NCI-H2227 treated with DMSO at 0.1 percent for 48 hours (cell line): ENCODE measurements at regions not wholly inside any gene's neighbourhood (a gene's known extent, or its start where the extent isn't known, plus 50 kb on each side); places are given as distances from the start of the nearest gene placed in this dataset.
"Not testable (repeated sequence)": the region's sequence is repeated elsewhere in the genome, so short reads cannot be mapped to it uniquely, and the experiment has no call there.

Source experiments
- DNase-seq: peaks from one replicate; lab custom pipeline; 2025; lab: John Stamatoyannopoulos, UW

GRCh38 chr7:65145710-65146109, 139.2 kb upstream of the ERV3-1 start:
- not testable (repeated sequence) for DNase-seq

GRCh38 chr7:65145008-65145407, 138.5 kb upstream of the ERV3-1 start:
- not testable (repeated sequence) for DNase-seq

GRCh38 chr7:65144557-65144956, 138.1 kb upstream of the ERV3-1 start:
- DNase-seq: not testable (repeated sequence)

DNA sequence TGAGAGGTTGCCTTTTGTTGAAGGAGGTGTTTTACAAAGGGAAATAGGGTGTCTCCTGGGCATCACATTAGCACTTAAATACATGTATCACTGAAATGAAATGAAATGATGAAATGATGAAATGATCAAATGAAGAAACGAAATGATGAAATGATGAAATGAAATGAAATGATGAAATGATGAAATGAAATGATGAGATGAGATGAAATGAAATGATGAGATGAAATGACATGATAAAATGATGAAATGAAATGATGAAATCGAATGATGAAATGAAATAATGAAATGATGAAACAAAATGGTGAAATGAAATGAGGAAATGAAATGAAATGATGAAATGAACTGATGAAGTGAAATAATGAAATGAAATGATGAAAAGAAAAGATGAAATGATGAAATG, 137.6 kb upstream of the ERV3-1 start:
- not testable (repeated sequence) for DNase-seq

DNA sequence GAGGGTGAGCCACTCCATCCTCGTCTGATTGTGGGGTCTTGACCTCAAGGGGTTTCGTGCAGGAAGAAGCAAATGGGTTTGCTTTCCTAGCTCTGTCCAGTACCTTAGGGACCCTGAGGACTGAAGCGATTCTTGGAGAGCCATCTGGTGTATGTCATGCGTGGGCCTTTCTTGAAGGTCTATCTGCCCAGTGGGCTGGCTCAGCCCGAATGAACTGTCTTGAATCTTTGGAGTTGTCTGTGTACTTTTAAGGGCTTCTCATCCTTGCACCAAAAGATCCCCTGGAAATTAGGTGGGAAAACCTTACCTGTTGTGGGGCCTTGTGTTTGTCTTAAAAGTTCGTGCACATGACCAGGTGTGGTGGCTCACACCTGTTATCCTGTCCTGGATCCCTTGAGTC, 135.4 kb upstream of the ERV3-1 start:
- not testable (repeated sequence) for DNase-seq

DNA sequence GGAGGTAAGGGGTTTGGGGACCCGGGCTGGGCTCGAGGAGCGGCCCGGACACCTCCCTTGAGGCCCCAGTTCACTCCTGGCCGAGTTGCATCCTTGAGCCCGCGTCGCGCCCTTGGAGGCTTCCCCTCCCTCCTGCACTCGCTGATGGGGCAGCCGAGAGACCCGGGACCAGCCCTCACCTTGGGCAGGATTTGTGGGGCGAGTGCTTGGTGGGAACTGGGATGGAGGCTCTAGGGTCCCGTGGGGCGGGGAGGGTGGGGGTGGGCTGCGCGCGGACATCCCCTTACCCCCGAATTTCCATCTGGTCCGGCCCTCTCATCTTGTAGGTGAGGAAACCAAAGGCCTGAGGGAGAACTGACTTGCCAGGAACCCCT, 134.9 kb upstream of the ERV3-1 start:
- not testable (repeated sequence) for DNase-seq

DNA sequence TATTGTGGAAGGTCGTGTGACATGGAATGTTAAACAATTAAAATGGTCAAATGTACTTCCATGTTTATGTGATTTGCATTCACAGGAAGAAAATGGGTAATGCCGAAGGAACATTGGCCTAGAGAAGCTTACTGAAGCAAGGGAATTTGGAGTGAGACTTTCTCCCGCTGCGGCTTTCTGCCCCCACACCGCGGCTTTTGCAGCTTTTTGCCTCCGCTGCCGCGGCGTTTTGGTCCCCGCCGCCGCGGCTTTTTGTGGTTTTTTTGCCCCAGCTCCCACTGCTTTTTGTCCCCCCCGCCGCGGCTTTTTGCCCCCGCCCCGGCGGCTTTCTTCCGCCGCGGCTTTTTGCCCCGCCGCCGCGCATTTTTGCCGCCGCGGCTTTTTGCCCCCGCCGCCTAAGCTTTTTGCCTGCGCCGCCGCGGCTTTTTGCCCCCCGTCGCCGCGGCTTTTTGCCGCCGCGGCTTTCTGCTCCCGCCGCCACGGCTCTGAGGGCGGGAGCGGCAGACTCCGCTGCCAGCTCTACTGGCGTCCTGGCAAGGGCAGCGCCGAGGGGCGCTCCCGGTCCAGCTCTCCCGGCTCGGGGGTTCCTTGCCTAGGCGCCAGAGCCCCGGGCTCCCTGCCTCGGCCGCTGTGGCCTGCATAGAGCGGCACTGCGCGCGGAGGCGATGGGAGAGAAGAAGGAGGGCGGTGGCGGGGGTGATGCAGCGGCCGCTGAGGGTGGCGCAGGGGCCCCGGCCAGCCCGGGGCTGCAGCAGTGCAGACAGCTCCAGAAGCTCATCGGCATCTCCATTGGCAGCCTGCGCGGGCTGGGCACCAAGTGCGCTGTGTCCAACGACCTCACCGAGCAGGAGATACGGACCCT, 134.3 kb upstream of the ERV3-1 start:
- DNase-seq: not testable (repeated sequence)

- DNase-seq: not testable (repeated sequence)
These were observed 130.4 kb upstream of the ERV3-1 start for GRCh38 chr7:65136850-65137249.

DNA sequence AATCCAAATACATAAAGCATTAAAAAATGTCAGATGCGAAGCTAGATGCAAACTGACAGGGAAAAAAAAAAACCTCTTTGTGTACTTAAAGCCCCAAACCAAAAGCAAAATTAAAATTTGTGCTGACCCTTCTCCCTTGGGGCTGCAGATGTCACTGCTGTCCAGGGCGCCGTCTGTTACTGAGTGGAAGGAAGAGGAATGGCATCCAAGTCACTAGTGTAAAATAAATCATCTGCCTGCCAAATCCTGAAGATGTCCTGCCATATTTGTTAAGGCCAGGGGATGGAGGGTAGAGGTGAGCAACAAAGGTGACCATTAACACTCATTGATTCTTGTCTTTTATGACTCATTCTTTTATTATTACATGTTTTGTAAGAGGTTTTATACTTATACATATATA, 126.6 kb upstream of the ERV3-1 start:
- not testable (repeated sequence) for DNase-seq

GRCh38 chr7:65132256-65132655, 125.8 kb upstream of the ERV3-1 start:
- not testable (repeated sequence) for DNase-seq

- DNase-seq: not testable (repeated sequence)
These were observed 120.9 kb upstream of the ERV3-1 start for GRCh38 chr7:65127364-65127763.

DNA sequence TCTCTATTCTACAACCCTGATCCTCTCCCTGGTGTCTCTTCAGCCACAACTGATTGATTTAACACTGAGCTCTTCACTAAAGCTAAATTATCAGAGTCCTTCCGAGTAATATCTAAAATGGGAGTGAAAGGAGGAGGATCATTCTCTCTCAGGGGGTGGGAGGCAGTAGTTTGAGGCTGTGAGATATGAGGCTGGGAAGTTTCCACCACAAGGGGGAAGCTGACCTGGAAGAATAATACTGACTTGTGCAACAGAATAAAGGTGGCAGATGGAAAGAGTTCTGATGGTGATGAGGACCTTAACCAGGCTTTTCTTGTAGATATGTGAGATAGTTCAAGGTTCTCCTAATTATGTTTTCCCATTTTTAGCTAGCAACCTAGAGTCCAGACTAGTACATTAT, 118.1 kb upstream of the ERV3-1 start:
- DNase-seq: not testable (repeated sequence)

DNA sequence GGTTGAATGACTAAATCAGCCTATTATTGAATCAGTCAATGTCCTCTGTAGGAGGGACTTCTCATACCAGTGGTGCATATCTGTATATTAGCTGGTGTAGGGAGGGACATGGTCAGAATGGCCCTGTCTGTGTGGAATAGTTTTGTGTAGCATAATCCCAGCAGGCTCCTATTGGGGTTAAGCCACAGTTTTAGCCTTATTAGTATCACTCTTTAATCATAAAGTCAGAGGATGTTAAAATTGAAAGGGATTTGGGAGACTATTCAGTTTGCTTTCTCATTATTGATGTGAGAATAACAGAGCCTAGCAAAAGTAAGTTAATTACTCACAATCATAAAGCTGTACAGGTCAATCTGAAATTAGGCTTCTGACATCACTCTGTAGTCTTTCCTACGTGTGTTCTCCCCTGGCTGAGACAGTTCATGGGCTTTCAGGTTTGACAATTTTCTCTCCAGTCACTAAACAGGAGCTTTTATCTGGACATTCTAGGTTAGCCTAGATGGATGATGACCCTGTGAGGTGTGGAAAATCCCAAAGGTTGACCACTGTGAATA, 99.2 kb upstream of the ERV3-1 start:
- not testable (repeated sequence) for DNase-seq

- DNase-seq: not testable (repeated sequence)
These were observed 94.0 kb upstream of the ERV3-1 start for GRCh38 chr7:65100499-65100898.

DNA sequence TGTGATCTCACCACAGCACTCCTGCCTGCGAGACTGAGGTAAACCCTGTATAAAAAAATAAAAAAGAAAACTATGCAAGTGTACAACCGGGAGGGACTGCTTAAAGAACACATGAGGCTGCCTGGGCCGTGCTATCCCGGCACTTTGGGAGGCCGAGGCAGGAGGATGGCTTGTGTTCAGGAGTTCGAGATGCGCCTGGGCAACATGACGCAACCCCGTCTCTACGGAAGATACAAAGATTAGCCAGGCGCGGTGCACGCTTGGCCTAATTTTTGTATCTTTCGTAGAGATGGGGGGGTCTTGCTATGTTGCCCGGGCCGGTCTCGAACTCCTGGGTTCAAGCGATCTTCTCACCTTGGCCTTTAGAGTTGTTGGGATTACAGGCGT, 75.2 kb upstream of the ERV3-1 start:
- DNase-seq: not testable (repeated sequence)

- DNase-seq: peak; percentile 89
These were observed 74.5 kb upstream of the ERV3-1 start for GRCh38 chr7:65080799-65081668.

DNA sequence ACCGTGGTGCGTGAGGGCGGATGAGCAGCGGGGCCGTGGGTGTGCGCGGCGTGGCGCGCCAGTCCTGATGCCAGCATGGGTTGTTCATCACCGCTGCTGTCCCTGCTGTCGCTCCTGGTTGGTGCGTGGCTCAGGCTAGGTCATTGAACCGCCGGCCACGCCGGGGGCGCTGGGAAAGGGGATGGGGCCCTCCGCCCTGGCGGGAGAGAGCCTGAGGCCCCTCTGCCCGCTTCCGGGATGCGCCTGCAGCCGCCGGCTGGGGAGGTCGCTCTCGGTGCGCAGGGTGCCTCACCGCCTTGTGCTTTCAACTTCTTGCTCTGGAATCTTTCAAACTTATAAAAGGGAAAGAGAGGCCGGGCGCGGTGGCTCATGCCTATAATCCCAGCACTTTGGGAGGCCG, 68.5 kb upstream of the ERV3-1 start:
- not testable (repeated sequence) for DNase-seq

DNA sequence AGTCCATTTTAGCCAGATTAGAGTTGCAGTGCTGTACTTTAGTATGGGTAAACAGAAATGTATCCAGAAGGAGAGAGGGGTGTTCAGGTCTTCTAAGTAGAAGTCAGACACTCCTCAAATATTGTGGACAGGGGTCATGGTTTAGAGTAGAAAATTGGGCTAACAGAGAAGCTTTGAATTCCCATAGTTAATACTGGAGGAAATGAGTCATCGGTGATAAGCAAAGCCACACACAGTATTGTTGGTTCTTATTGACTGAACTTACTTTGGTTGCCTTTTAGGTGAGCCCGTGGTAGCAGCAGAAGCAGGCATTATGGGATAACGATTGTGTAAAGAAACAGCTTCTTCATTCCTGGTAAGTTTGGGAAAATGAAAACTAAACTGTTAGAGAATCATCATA, 66.7 kb upstream of the ERV3-1 start:
- not testable (repeated sequence) for DNase-seq

DNA sequence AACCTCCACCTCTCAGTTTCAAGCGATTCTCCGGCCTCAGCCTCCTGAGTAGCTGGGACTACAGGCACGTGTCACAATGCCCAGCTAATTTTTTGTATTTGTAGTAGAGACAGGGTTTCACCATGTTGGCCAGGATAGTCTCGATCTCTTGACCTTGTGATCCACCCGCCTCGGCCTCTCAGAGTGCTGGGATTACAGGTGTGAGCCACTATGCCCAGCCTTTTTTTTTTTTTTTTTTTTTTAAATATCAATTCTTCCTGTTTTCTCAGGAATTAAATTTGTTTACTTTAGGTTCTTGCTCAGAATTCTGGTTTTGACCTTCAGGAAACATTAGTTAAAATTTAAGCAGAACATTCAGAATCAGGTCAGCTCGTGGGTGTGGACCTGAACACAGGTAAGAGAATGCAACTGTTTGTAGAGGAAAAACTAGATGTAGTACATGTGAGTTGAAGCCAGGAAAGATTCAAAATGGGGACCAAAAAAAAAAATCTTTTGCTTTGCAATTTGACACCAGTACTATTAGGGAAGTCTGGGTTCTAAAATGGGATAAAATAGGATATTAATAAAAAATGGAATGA, 65.5 kb upstream of the ERV3-1 start:
- not testable (repeated sequence) for DNase-seq

- not testable (repeated sequence) for DNase-seq
These were observed 63.0 kb upstream of the ERV3-1 start for GRCh38 chr7:65069476-65069875.

DNA sequence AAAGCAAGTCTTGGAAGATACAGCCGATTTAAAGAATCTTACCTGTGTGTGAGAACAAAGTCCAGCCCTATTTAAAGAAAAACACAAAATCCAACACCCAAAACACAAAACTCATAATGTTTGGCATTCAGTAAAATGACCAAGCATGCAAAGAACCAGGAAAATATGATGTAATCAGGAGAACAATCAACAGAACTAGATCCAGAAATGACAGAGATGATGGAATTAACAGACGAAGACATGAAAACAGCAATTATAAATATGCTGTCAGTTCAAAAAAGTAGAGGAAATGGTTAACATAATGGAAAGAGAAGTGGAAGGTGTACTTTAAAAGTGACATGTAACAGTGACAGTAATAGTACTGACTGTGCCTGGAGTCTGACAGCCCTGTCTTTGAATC, 56.1 kb upstream of the ERV3-1 start:
- DNase-seq: not testable (repeated sequence)

- DNase-seq: not testable (repeated sequence)
These were observed 52.8 kb upstream of the ERV3-1 start for GRCh38 chr7:65059247-65059646.
